PC-3 (cell line): ENCODE measurements at regions not wholly inside any gene's neighbourhood (a gene's known extent, or its start where the extent isn't known, plus 50 kb on each side); places are given as distances from the start of the nearest gene placed in this dataset.

ENCODE experiments used
- EZH2 ChIP-seq: fragments of 300-600 bp; sonication (generic); IDR thresholded peaks from one replicate; pipeline ENCODE4 v1.6.1; 2017; ENCODE audit warnings: antibody characterized with exemption, mild to moderate bottlenecking, low read length; ENCODE audit not compliant: unreplicated experiment
- EZH2phosphoT487 ChIP-seq: fragments of 300-600 bp; sonication (generic); IDR thresholded peaks from 2 replicates; pipeline ENCODE4 v1.6.1; 2018; ENCODE audit warnings: mild to moderate bottlenecking, antibody characterized with exemption, low read length, borderline replicate concordance
- TF ChIP-seq, protein P1 (sequence below): fragments of 300-600 bp; sonication (generic); conservative IDR thresholded peaks from 2 replicates; pipeline ENCODE4 v1.5.1; 2017; ENCODE audit warnings: antibody characterized with exemption, low read depth, mild to moderate bottlenecking, low read length

DNA sequence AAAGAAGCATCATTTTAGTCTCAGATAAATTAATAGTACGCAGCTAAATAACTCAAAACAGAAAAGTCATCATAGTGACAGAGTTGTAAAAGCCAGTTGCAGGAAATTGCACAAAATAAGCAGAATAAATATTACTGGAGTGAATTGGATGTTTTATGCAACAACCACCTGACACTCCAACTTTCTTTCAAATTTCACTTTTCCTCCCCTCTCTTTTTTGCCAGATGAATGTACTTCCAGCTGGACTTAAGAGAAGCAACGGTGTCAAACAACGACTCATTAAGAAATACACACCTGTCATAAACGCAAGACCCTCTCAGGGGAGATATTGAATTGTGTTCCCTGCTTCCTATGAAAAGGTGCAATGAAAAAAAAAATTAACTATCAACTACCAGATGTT, 120.2 kb upstream of the HCCS start:
- TF ChIP-seq EZH2phosphoT487: no peak
- TF ChIP-seq, protein P1, sequence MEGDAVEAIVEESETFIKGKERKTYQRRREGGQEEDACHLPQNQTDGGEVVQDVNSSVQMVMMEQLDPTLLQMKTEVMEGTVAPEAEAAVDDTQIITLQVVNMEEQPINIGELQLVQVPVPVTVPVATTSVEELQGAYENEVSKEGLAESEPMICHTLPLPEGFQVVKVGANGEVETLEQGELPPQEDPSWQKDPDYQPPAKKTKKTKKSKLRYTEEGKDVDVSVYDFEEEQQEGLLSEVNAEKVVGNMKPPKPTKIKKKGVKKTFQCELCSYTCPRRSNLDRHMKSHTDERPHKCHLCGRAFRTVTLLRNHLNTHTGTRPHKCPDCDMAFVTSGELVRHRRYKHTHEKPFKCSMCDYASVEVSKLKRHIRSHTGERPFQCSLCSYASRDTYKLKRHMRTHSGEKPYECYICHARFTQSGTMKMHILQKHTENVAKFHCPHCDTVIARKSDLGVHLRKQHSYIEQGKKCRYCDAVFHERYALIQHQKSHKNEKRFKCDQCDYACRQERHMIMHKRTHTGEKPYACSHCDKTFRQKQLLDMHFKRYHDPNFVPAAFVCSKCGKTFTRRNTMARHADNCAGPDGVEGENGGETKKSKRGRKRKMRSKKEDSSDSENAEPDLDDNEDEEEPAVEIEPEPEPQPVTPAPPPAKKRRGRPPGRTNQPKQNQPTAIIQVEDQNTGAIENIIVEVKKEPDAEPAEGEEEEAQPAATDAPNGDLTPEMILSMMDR: no peak
- no peak for TF ChIP-seq EZH2
